ENCODE measurements at regions not wholly inside any gene's neighbourhood (a gene's known extent, or its start where the extent isn't known, plus 50 kb on each side); places are given as distances from the start of the nearest gene placed in this dataset.

- TF ChIP-seq CTCF (IDR thresholded peaks at IDR 0.05; ENCODE audit: low read depth, low read length, poor library complexity, severe bottlenecking), result no peak
- TF ChIP-seq EZH2phosphoT487 (IDR thresholded peaks at IDR 0.05; ENCODE audit: borderline replicate concordance, low read length), result no peak
Observed at GRCh38 chr11:91771961-91772360, 452.7 kb upstream of the FAT3 start.

Data from DOHH2 (cell line).